ENCODE measurements at regions not wholly inside any gene's neighbourhood (a gene's known extent, or its start where the extent isn't known, plus 50 kb on each side); places are given as distances from the start of the nearest gene placed in this dataset.

DNA sequence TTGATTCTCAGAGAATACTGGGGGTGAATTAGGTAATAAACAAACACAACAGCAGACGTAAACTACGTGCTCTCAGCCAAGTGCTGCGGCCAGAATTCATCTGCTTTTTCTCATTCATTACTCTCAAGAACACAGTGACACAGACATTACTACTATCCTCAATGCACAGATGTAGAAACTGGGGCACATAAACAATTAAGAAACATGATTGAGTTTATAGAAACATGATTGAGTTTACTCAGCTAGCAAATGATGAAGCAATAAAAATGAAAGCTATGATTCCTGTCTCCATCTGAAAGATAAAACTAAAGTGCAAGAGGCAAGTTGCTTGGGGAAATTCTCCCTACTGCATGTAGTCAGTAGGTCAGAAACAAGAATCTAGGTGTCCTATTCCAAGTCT is 140.5 kb downstream of the IFI44 start:
- no peak for ATAC-seq
- no peak for DNase-seq (ENCODE audit: low spot score)

GRCh38 chr1:78792756-78793155 is 143.1 kb downstream of the IFI44 start:
- DNase-seq (ENCODE audit: low spot score) = no peak
- ATAC-seq = no peak

- no peak for DNase-seq (ENCODE audit: low spot score)
- no peak for ATAC-seq
Measured at GRCh38 chr1:78797108-78797781, 147.6 kb downstream of the IFI44 start.

DNA sequence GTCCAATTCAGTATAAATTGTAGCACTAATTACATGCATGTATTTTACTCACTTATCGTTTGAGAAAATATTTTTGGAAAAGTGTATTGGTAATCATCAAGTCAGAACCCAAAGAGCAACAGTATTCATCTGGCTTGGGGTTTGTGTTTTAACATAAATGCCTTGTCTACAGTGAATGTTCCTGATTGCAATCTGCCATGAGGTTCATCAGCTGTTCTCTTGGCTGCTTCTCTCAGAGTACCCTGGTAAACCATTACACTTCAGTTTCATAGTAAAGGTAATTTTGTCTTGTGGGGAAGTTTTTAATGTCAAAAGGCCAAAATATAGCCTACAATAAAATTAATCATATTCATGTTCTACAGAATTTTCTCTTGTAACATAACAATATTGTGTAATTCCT is 150.3 kb downstream of the IFI44 start:
- no peak for ATAC-seq
- no peak for DNase-seq (ENCODE audit: low spot score)

GRCh38 chr1:78814176-78814575 is 164.5 kb downstream of the IFI44 start:
- DNase-seq (ENCODE audit: low spot score) (no peak), ATAC-seq (no peak)

- no peak for DNase-seq (ENCODE audit: low spot score)
- no peak for ATAC-seq
Measured at GRCh38 chr1:78825561-78825960, 175.9 kb downstream of the IFI44 start.

DNA sequence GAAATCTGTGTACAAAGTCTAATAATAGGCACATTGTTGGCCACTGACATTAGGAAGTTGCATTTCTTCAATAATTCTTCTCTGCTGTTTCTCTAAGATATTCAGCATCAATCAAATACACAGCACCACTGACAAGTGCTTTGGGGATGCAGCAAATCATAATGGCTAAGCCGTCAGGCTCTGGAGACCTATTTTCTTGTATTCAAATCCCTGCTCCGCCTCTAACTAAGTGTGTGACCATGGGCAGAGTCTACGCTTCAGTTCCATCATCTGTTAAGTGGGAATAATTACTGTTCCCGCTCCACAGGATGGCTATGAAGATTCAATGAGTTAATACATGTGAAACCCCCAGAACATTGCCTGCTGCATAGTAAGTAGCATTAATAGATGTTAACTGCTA is 176.9 kb downstream of the ADGRL4 start:
- DNase-seq (ENCODE audit: low spot score) = no peak
- no peak for ATAC-seq

DNA sequence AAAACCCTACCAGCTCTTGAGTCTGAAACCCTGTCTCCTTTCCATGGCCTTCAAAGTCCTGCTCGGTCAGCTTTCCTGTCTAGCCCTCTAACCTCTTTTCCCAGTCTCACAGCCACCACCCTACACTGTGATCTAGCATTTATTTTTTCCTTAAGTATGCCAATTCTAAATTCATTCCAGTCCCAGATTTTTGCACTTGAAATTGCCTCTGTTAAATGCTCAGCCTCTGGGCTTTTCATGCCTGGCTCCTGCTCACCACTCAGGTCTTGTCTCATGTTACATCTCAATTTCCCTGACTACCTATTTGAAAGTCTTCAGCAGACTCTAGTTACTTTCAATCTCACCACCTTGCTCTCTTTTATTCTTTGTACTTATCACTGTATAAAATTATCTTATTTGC is 176.2 kb downstream of the ADGRL4 start:
- no peak for ATAC-seq
- no peak for DNase-seq (ENCODE audit: low spot score)

DNA sequence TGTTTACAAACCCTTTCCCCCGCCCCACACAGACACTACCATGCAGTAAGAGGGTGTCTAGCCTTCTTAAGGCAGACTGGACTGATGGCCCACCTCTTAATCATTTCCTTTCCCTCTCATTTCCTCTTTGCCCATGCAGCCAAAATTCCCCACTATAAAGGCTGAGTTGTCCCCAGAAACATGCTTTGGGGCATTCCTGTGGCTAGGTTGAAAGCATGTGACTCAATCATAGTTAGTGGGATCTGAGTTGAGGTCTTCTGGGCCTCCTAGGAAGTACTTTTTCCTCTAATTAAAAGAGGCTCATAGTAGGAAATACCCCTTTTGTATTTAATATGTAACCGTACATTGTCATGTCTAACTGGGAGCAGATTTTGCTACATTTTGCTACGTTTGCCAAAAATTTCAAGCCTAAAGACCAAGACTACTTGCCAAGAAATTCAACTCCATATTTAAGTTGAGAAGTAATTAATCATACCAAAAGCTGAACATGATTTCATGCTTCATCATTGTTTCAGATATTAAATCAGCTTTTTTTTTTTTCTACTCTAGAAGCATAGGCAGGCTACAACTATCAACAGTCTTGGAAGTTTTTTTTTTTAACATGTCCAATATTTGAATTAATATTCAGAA is 174.7 kb downstream of the ADGRL4 start:
- ATAC-seq = no peak
- DNase-seq (ENCODE audit: low spot score) = no peak

GRCh38 chr1:78833491-78833890 is 173.0 kb downstream of the ADGRL4 start:
- ATAC-seq = no peak
- no peak for DNase-seq (ENCODE audit: low spot score)

GRCh38 chr1:78834201-78834741 is 172.3 kb downstream of the ADGRL4 start:
- DNase-seq (ENCODE audit: low spot score) = no peak

GRCh38 chr1:78836726-78837125 is 169.8 kb downstream of the ADGRL4 start:
- peak; percentile 65 for ATAC-seq
- DNase-seq (ENCODE audit: low spot score) = no peak

More at GRCh38 chr1:78834201-78834741, 172.3 kb downstream of the ADGRL4 start:
- ATAC-seq = no peak

- DNase-seq (ENCODE audit: low spot score) = no peak
- ATAC-seq = peak; percentile 80
Measured at GRCh38 chr1:78839704-78840277, 166.7 kb downstream of the ADGRL4 start.
